IMR-90 (cell line): ENCODE measurements at regions not wholly inside any gene's neighbourhood (a gene's known extent, or its start where the extent isn't known, plus 50 kb on each side); places are given as distances from the start of the nearest gene placed in this dataset.

Experiments
- ATAC-seq: fragments of 200-7000 bp; cut with Tn5 transposase; 2 replicates; pipeline ENCODE4 v1.9.1; 2020; ENCODE audit warnings: low read depth, mild to moderate bottlenecking, moderate library complexity
- BruUV-seq: library from RNA; stranded (reverse); fragments of 400-500 nt; replicated peaks from 2 replicates; lab custom pipeline; 2021; lab: Mats Ljungman, UMichigan
- CTCF ChIA-PET: fragments of 300-600 bp; formaldehyde crosslinking; extraction: SDS; loops from one replicate; lab custom pipeline; 2021; ENCODE audit warnings: antibody characterized with exemption; lab: Yijun Ruan, JAX
- POLR2A ChIA-PET: fragments of 300-600 bp; sonication (Branson Sonifier 250); formaldehyde crosslinking; loops from one replicate; lab custom pipeline; 2022; ENCODE audit warnings: antibody characterized with exemption; ENCODE audit not compliant: unreplicated experiment; lab: Charles Lee
- DNase-seq: peaks from one replicate; pipeline ENCODE4 v3.0.0; 2013
- H2AFZ ChIP-seq: replicated peaks from 2 replicates; pipeline ENCODE3; 2013; ENCODE audit warnings: low read length, mild to moderate bottlenecking; ENCODE audit not compliant: poor library complexity
- H2AK5ac ChIP-seq: 2 replicates; pipeline ENCODE4 v1.6.1; 2013; ENCODE audit warnings: low read depth, low read length, inconsistent platforms
- H2AK9ac ChIP-seq: replicated peaks from 2 replicates; pipeline ENCODE3; 2013; ENCODE audit warnings: mild to moderate bottlenecking, low read depth, low read length, moderate library complexity; ENCODE audit not compliant: poor library complexity
- H2BK120ac ChIP-seq: 2 replicates; pipeline ENCODE4 v1.6.1; 2013; ENCODE audit warnings: low read depth, low read length, inconsistent platforms
- H2BK15ac ChIP-seq: 3 replicates; pipeline ENCODE4 v1.6.1; 2013; ENCODE audit warnings: low read depth, low read length, inconsistent platforms
- H2BK20ac ChIP-seq: 2 replicates; pipeline ENCODE4 v1.6.1; 2013; ENCODE audit warnings: low read depth, mild to moderate bottlenecking, inconsistent platforms, low read length, moderate library complexity
- H2BK5ac ChIP-seq: 2 replicates; pipeline ENCODE4 v1.6.1; 2013; ENCODE audit warnings: mild to moderate bottlenecking, low read depth, low read length, inconsistent platforms; ENCODE audit not compliant: poor library complexity, severe bottlenecking
- H3K14ac ChIP-seq: replicated peaks from 2 replicates; pipeline ENCODE4 v1.6.1; 2013; ENCODE audit warnings: low read depth, low read length, inconsistent platforms
- H3K18ac ChIP-seq: 2 replicates; pipeline ENCODE4 v1.6.1; 2013; ENCODE audit warnings: low read depth, low read length, control low read depth
- H3K23ac ChIP-seq: 2 replicates; pipeline ENCODE4 v1.6.1; 2013; ENCODE audit warnings: low read depth, low read length, inconsistent platforms
- H3K27ac ChIP-seq: 2 replicates; pipeline ENCODE4 v1.5.1; 2013; ENCODE audit warnings: mild to moderate bottlenecking, control low read depth, low read length; ENCODE audit not compliant: insufficient read depth
- H3K27me3 ChIP-seq: 2 replicates; pipeline ENCODE4 v1.6.1; 2013; ENCODE audit warnings: low read length; ENCODE audit not compliant: control insufficient read depth, insufficient read depth
- H3K36me3 ChIP-seq: 2 replicates; pipeline ENCODE4 v1.6.1; 2013; ENCODE audit warnings: low read length, mixed read lengths; ENCODE audit not compliant: control insufficient read depth, insufficient read depth
- H3K4ac ChIP-seq: 2 replicates; pipeline ENCODE4 v1.6.1; 2013; ENCODE audit warnings: low read depth, low read length, inconsistent platforms
- H3K4me1 ChIP-seq: 2 replicates; pipeline ENCODE4 v1.6.1; 2013; ENCODE audit warnings: low read length, mixed read lengths; ENCODE audit not compliant: control insufficient read depth, insufficient read depth
- H3K4me2 ChIP-seq: 2 replicates; pipeline ENCODE4 v1.6.1; 2013; ENCODE audit warnings: low read depth, mild to moderate bottlenecking, control low read depth, low read length, moderate library complexity
- H3K4me3 ChIP-seq: 2 replicates; pipeline ENCODE4 v1.5.1; 2013; ENCODE audit warnings: low read depth, mild to moderate bottlenecking, control low read depth, low read length, moderate library complexity; ENCODE audit not compliant: insufficient read depth
- H3K56ac ChIP-seq: 2 replicates; pipeline ENCODE4 v1.6.1; 2013; ENCODE audit warnings: low read length, inconsistent platforms; ENCODE audit not compliant: insufficient read depth; ENCODE audit errors: extremely low read depth
- H3K79me1 ChIP-seq, 2 experiments: 2 replicates each; pipeline ENCODE4 v1.6.1; 2013; ENCODE audit warnings: low read length in 2 of 2, inconsistent platforms in 1 of 2, low read depth in 1 of 2
- H3K9ac ChIP-seq: 2 replicates; pipeline ENCODE4 v1.6.1; 2013; ENCODE audit warnings: low read depth, low read length, control low read depth
- H3K9me1 ChIP-seq: 2 replicates; pipeline ENCODE4 v1.6.1; 2013; ENCODE audit warnings: low read length, inconsistent platforms; ENCODE audit not compliant: insufficient read depth
- H3K9me3 ChIP-seq: 2 replicates; pipeline ENCODE4 v1.6.1; 2013; ENCODE audit warnings: low read length; ENCODE audit not compliant: control insufficient read depth, insufficient read depth
- H4K20me1 ChIP-seq: 2 replicates; pipeline ENCODE4 v1.6.1; 2013; ENCODE audit warnings: low read length, inconsistent platforms; ENCODE audit not compliant: insufficient read depth
- H4K5ac ChIP-seq: 2 replicates; pipeline ENCODE4 v1.6.1; 2013; ENCODE audit warnings: mild to moderate bottlenecking, low read depth, low read length, control low read depth
- H4K8ac ChIP-seq, 2 experiments: 2 replicates each; pipeline ENCODE4 v1.6.1; 2013; ENCODE audit warnings: low read depth in 2 of 2, low read length in 2 of 2, control low read depth in 1 of 2, inconsistent platforms in 1 of 2
- H4K91ac ChIP-seq: 2 replicates; pipeline ENCODE4 v1.6.1; 2013; ENCODE audit warnings: low read depth, low read length, inconsistent platforms; ENCODE audit not compliant: insufficient read depth
- BHLHE40 ChIP-seq: fragments of 150-350 bp; IDR thresholded peaks from 2 replicates; pipeline ENCODE4 v1.6.1; 2016; ENCODE audit warnings: mild to moderate bottlenecking, low read depth, low read length
- CEBPB ChIP-seq: IDR thresholded peaks from 2 replicates; pipeline ENCODE4 v1.6.1; 2012; ENCODE audit warnings: low read depth, low read length, improper control_type of control experiment
- CHD1 ChIP-seq: IDR thresholded peaks from 2 replicates; pipeline ENCODE4 v1.6.1; 2012; ENCODE audit warnings: low read depth, low read length, improper control_type of control experiment
- FOS ChIP-seq: fragments of 150-350 bp; IDR thresholded peaks from 2 replicates; pipeline ENCODE4 v1.6.1; 2016; ENCODE audit warnings: low read depth, low read length
- MAFK ChIP-seq: IDR thresholded peaks from 2 replicates; pipeline ENCODE4 v1.6.1; 2012; ENCODE audit warnings: low read depth, low read length, improper control_type of control experiment
- MAZ ChIP-seq: IDR thresholded peaks from 2 replicates; pipeline ENCODE4 v1.6.1; 2012; ENCODE audit warnings: low read depth, mild to moderate bottlenecking, low read length, improper control_type of control experiment, moderate library complexity, borderline replicate concordance
- MXI1 ChIP-seq: IDR thresholded peaks from 2 replicates; pipeline ENCODE4 v1.6.1; 2012; ENCODE audit warnings: low read depth, mild to moderate bottlenecking, low read length, moderate library complexity, borderline replicate concordance
- NFE2L2 ChIP-seq: fragments of 150-350 bp; IDR thresholded peaks from 2 replicates; pipeline ENCODE4 v1.6.1; 2016; ENCODE audit warnings: low read depth, mild to moderate bottlenecking, low read length
- POLR2A ChIP-seq: IDR thresholded peaks from 2 replicates; pipeline ENCODE4 v1.6.1; 2012; ENCODE audit warnings: mild to moderate bottlenecking, low read depth, low read length
- RAD21 ChIP-seq: IDR thresholded peaks from 2 replicates; pipeline ENCODE4 v1.6.1; 2012; ENCODE audit warnings: low read length, improper control_type of control experiment
- RCOR1 ChIP-seq: IDR thresholded peaks from 2 replicates; pipeline ENCODE4 v1.6.1; 2012; ENCODE audit warnings: mild to moderate bottlenecking, low read length, improper control_type of control experiment; ENCODE audit not compliant: insufficient replicate concordance
- RFX5 ChIP-seq: IDR thresholded peaks from 2 replicates; pipeline ENCODE4 v1.8.0; 2012; ENCODE audit warnings: low read depth, mild to moderate bottlenecking, low read length, moderate library complexity
- SMC3 ChIP-seq: fragments of 150-350 bp; IDR thresholded peaks from 2 replicates; pipeline ENCODE4 v1.6.1; 2016; ENCODE audit warnings: low read depth, mild to moderate bottlenecking, antibody characterized with exemption, low read length, moderate library complexity
- WGBS, 2 experiments: methylation state at CpG; one replicate each; pipeline versions ENCODE4 v1.1.5 to v1.1.7; 2013; ENCODE audit warnings: missing lambda C conversion rate in 2 of 2; ENCODE audit not compliant: insufficient read length in 1 of 2; ENCODE audit errors: extremely low coverage in 2 of 2; 5-methylcytosine and 5-hydroxymethylcytosine counted together
- dilution Hi-C: fragments of 300-500 bp; cut with HindIII; formaldehyde crosslinking; loops from one replicate; pipeline ENCODE4 v1.14.3; 2018; ENCODE audit warnings: low sequenced_read_pairs; ENCODE audit not compliant: unreplicated experiment
- in situ Hi-C: fragments of 300-500 bp; cut with MboI; formaldehyde crosslinking; loops from 3 replicates; pipeline ENCODE4 v1.14.3; 2019; ENCODE audit warnings: low sequenced_read_pairs, inconsistent platforms, mixed read lengths
- intact Hi-C: fragments of 100-400 bp; cut with micrococcal nuclease; formaldehyde crosslinking; loops from 2 replicates; pipeline ENCODE4 v1.10.0; 2022
- TF ChIP-seq, protein P1 (sequence below): fragments of 150-350 bp; IDR thresholded peaks from 2 replicates; pipeline ENCODE4 v1.6.1; 2016; ENCODE audit warnings: low read depth, mild to moderate bottlenecking, low read length, moderate library complexity, borderline replicate concordance
- TF ChIP-seq, protein P2 (sequence below): conservative IDR thresholded peaks from 2 replicates; pipeline ENCODE4 v1.5.1; 2012; ENCODE audit warnings: mild to moderate bottlenecking, low read depth, low read length, improper control_type of control experiment
- TF ChIP-seq, protein P3 (sequence below): fragments of 150-350 bp; IDR thresholded peaks from 2 replicates; pipeline ENCODE4 v1.6.1; 2017; ENCODE audit warnings: mild to moderate bottlenecking, antibody characterized with exemption, low read length, low read depth

DNA sequence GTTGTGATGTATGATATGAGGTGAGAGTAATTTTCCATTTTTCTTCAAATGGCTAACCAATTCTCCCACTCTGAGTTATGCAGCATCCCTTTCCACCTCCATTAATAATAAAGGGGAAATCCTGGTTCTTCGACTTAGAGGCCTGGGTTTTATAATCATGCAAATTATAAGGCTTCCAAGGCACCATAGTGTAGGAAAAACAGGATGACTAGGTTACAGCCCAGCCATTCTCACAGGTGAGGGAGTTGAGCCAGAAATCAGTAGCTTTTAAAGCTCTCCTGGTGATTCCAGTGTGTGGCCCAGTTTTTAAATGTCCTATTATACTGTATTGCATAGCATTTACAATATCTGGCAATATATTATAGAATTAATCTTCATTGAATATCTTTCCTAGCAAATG lies 203.1 kb downstream of the ARHGEF9 start:
- DNase-seq (no peak), ATAC-seq (no peak)
- Histone ChIP-seq H3K14ac (no peak overlapping the region), H3K36me3 (no peaks in the 10 kb centered on the region), H3K56ac (no peak overlapping the region), H3K4ac (no peak overlapping the region), H3K23ac (no peak overlapping the region), H3K4me2 (no peak overlapping the region), H2AFZ (no peak overlapping the region), H2BK5ac (no peak overlapping the region), H3K4me3 (no peak overlapping the region), H3K9me3 (no peaks in the 10 kb centered on the region), H3K18ac (no peak overlapping the region), H4K20me1 (no peaks in the 10 kb centered on the region), H2BK20ac (no peak overlapping the region), H3K79me1 (no peaks in the 10 kb centered on the region), H4K5ac (no peak overlapping the region), H3K27ac (no peak overlapping the region), H3K9me1 (no peaks in the 10 kb centered on the region), H2BK120ac (no peak overlapping the region), H3K27me3 (no peaks in the 10 kb centered on the region), H2AK5ac (no peak overlapping the region), H4K91ac (no peak overlapping the region), H4K8ac (no peak overlapping the region), H2BK15ac (no peak overlapping the region), H3K4me1 (no peaks in the 10 kb centered on the region), H3K9ac (no peak overlapping the region), H2AK9ac (no peak overlapping the region)
- TF ChIP-seq NFE2L2 = no peak
- no peak for TF ChIP-seq MXI1
- no peak for TF ChIP-seq RFX5
- no peak for TF ChIP-seq RAD21
- TF ChIP-seq, protein P1, sequence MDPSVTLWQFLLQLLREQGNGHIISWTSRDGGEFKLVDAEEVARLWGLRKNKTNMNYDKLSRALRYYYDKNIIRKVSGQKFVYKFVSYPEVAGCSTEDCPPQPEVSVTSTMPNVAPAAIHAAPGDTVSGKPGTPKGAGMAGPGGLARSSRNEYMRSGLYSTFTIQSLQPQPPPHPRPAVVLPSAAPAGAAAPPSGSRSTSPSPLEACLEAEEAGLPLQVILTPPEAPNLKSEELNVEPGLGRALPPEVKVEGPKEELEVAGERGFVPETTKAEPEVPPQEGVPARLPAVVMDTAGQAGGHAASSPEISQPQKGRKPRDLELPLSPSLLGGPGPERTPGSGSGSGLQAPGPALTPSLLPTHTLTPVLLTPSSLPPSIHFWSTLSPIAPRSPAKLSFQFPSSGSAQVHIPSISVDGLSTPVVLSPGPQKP = no peak
- TF ChIP-seq SMC3 = no peak
- TF ChIP-seq MAZ = no peak
- TF ChIP-seq, protein P2, sequence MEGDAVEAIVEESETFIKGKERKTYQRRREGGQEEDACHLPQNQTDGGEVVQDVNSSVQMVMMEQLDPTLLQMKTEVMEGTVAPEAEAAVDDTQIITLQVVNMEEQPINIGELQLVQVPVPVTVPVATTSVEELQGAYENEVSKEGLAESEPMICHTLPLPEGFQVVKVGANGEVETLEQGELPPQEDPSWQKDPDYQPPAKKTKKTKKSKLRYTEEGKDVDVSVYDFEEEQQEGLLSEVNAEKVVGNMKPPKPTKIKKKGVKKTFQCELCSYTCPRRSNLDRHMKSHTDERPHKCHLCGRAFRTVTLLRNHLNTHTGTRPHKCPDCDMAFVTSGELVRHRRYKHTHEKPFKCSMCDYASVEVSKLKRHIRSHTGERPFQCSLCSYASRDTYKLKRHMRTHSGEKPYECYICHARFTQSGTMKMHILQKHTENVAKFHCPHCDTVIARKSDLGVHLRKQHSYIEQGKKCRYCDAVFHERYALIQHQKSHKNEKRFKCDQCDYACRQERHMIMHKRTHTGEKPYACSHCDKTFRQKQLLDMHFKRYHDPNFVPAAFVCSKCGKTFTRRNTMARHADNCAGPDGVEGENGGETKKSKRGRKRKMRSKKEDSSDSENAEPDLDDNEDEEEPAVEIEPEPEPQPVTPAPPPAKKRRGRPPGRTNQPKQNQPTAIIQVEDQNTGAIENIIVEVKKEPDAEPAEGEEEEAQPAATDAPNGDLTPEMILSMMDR = no peak
- TF ChIP-seq CEBPB = no peak
- no peak for TF ChIP-seq RCOR1
- TF ChIP-seq, protein P3, sequence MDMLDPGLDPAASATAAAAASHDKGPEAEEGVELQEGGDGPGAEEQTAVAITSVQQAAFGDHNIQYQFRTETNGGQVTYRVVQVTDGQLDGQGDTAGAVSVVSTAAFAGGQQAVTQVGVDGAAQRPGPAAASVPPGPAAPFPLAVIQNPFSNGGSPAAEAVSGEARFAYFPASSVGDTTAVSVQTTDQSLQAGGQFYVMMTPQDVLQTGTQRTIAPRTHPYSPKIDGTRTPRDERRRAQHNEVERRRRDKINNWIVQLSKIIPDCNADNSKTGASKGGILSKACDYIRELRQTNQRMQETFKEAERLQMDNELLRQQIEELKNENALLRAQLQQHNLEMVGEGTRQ = no peak
- TF ChIP-seq POLR2A = no peak
- no peak for TF ChIP-seq BHLHE40
- TF ChIP-seq MAFK = no peak
- TF ChIP-seq FOS = no peak
- TF ChIP-seq CHD1 = no peak
- ChIA-PET CTCF (no interaction called here), POLR2A (no interaction called here)
- no TSS peak for BruUV-seq
- intact Hi-C loops (no loop called here), in situ Hi-C loops (no loop called here), dilution Hi-C loops (no loop called here)
- no CpG with 5 or more reads among the region's 1 CpG for WGBS, 2 experiments
